ENCODE measurements at regions not wholly inside any gene's neighbourhood (a gene's known extent, or its start where the extent isn't known, plus 50 kb on each side); places are given as distances from the start of the nearest gene placed in this dataset.

DNA sequence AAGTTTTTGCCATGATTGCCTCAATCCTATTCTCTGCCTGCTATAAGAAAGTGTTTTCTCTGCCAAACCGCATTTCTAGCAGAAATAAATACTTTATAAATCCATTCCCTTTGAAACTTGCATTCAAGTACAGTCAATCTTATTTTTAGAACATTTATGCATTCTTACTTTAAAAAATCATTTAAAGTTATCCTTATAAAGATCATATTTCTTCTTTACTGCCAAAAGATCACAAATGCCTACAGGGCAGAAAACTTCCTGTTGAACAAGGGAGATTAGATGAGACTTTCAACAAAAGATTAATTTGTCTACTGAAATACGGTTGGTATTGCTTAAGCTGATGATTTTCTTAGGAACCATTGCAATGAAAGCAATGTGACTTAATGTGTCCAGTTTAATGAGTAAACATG lies 207.2 kb upstream of the SLIT2 start:
- Histone ChIP-seq H3K27me3 (replicated peaks; ENCODE audit: control insufficient read depth, insufficient read depth, low read length) (no peaks in the 10 kb centered on the region), H3K36me3 (ENCODE audit: control insufficient read depth, insufficient read depth, low read length) (no peaks in the 10 kb centered on the region), H3K4me3 (replicated peaks; ENCODE audit: low read depth, low read length) (no peak overlapping the region)
- TF ChIP-seq, protein P1, sequence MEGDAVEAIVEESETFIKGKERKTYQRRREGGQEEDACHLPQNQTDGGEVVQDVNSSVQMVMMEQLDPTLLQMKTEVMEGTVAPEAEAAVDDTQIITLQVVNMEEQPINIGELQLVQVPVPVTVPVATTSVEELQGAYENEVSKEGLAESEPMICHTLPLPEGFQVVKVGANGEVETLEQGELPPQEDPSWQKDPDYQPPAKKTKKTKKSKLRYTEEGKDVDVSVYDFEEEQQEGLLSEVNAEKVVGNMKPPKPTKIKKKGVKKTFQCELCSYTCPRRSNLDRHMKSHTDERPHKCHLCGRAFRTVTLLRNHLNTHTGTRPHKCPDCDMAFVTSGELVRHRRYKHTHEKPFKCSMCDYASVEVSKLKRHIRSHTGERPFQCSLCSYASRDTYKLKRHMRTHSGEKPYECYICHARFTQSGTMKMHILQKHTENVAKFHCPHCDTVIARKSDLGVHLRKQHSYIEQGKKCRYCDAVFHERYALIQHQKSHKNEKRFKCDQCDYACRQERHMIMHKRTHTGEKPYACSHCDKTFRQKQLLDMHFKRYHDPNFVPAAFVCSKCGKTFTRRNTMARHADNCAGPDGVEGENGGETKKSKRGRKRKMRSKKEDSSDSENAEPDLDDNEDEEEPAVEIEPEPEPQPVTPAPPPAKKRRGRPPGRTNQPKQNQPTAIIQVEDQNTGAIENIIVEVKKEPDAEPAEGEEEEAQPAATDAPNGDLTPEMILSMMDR (IDR thresholded peaks at IDR 0.05; ENCODE audit: insufficient read depth, low read length, poor library complexity, severe bottlenecking): no peak
- DNase-seq (ENCODE audit: extremely low read depth, insufficient read length): no peak

GRCh38 chr4:20043991-20044390 lies 207.7 kb upstream of the SLIT2 start:
- no peak for DNase-seq (ENCODE audit: extremely low read depth, insufficient read length)
- Histone ChIP-seq H3K27me3 (replicated peaks; ENCODE audit: control insufficient read depth, insufficient read depth, low read length) (no peaks in the 10 kb centered on the region), H3K36me3 (ENCODE audit: control insufficient read depth, insufficient read depth, low read length) (no peaks in the 10 kb centered on the region), H3K4me3 (replicated peaks; ENCODE audit: low read depth, low read length) (no peak overlapping the region)
- TF ChIP-seq, protein P1 (IDR thresholded peaks at IDR 0.05; ENCODE audit: insufficient read depth, low read length, poor library complexity, severe bottlenecking): no peak

GRCh38 chr4:20042769-20043168 lies 208.9 kb upstream of the SLIT2 start:
- H3K36me3 ChIP-seq (ENCODE audit: control insufficient read depth, insufficient read depth, low read length): no peaks in the 10 kb centered on the region
- no peaks in the 10 kb centered on the region for H3K27me3 ChIP-seq (replicated peaks; ENCODE audit: control insufficient read depth, insufficient read depth, low read length)
- TF ChIP-seq, protein P1 (IDR thresholded peaks at IDR 0.05; ENCODE audit: insufficient read depth, low read length, poor library complexity, severe bottlenecking): no peak
- DNase-seq (ENCODE audit: extremely low read depth, insufficient read length): no peak
- no peak overlapping the region for H3K4me3 ChIP-seq (replicated peaks; ENCODE audit: low read depth, low read length)

GRCh38 chr4:20041839-20042407 lies 209.8 kb upstream of the SLIT2 start:
- no peak for DNase-seq (ENCODE audit: extremely low read depth, insufficient read length)
- Histone ChIP-seq H3K36me3 (ENCODE audit: control insufficient read depth, insufficient read depth, low read length) (no peaks in the 10 kb centered on the region), H3K4me3 (replicated peaks; ENCODE audit: low read depth, low read length) (no peak overlapping the region), H3K27me3 (replicated peaks; ENCODE audit: control insufficient read depth, insufficient read depth, low read length) (no peaks in the 10 kb centered on the region)
- TF ChIP-seq, protein P1 (IDR thresholded peaks at IDR 0.05; ENCODE audit: insufficient read depth, low read length, poor library complexity, severe bottlenecking): no peak

DNA sequence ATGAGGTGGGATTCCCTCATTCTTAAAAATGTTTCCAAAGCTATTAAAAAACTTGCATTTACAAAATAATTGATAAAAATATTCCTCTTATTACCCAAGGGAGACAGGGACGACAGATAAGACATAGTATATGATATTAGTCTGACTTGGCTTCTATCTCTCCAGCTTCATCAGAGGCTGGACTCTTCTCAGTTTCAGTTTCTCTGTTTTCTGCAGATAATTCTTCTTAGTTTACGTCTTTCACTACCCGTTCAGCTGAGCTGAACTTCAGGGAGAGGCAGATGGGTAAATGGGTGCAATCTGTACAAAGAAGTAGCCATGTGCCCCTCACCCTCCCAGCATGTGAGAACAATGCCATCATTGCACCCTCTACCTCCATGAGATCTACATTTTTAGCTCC lies 214.0 kb upstream of the SLIT2 start:
- Histone ChIP-seq H3K27me3 (replicated peaks; ENCODE audit: control insufficient read depth, insufficient read depth, low read length) (no peaks in the 10 kb centered on the region), H3K36me3 (ENCODE audit: control insufficient read depth, insufficient read depth, low read length) (no peaks in the 10 kb centered on the region), H3K4me3 (replicated peaks; ENCODE audit: low read depth, low read length) (no peak overlapping the region)
- TF ChIP-seq, protein P1 (IDR thresholded peaks at IDR 0.05; ENCODE audit: insufficient read depth, low read length, poor library complexity, severe bottlenecking): no peak
- no peak for DNase-seq (ENCODE audit: extremely low read depth, insufficient read length)

DNA sequence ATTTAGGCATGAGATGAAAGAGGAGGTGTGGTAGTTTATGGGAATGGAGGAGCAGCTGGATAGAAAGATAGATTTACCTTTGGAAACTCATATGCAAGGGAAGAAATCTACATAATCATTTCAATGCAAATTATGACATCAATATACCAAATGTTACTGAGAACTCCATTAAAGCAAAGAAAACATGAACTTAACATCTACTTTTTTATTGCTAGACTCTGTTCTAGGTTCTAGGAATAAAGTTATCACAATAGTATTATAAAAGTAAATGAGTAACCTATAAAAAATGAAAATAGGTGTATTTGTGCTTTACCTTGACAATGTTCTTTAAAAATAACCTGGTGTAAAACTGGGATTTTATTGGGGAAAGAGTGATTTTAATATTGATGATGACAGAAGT lies 221.6 kb upstream of the SLIT2 start:
- TF ChIP-seq, protein P1 (IDR thresholded peaks at IDR 0.05; ENCODE audit: insufficient read depth, low read length, poor library complexity, severe bottlenecking): no peak
- H3K4me3 ChIP-seq (replicated peaks; ENCODE audit: low read depth, low read length): no peak overlapping the region
- no peaks in the 10 kb centered on the region for H3K36me3 ChIP-seq (ENCODE audit: control insufficient read depth, insufficient read depth, low read length)
- no peak for DNase-seq (ENCODE audit: extremely low read depth, insufficient read length)
- no peaks in the 10 kb centered on the region for H3K27me3 ChIP-seq (replicated peaks; ENCODE audit: control insufficient read depth, insufficient read depth, low read length)

All from GM06990 (cell line).